HepG2 (cell line): ENCODE measurements at regions not wholly inside any gene's neighbourhood (a gene's known extent, or its start where the extent isn't known, plus 50 kb on each side); places are given as distances from the start of the nearest gene placed in this dataset.
A peak's percentile ranks its signal among the peaks of the same experiment; 100 is the strongest.

ENCODE experiments used
- ATAC-seq: fragments of 200-7000 bp; cut with Tn5 transposase; 3 replicates; pipeline ENCODE4 v1.9.1; 2020; ENCODE audit warnings: mild to moderate bottlenecking, moderate library complexity
- BruUV-seq: library from RNA; stranded (reverse); fragments of 400-500 nt; replicated peaks from 2 replicates; lab custom pipeline; 2021; lab: Mats Ljungman, UMichigan
- CTCF ChIA-PET: fragments of 300-600 bp; formaldehyde crosslinking; extraction: SDS; loops from one replicate; lab custom pipeline; 2021; ENCODE audit warnings: low total read pairs, inconsistent platforms, low intra/inter-chr PET ratio; lab: Yijun Ruan, JAX
- POLR2A ChIA-PET: fragments of 350-600 bp; sonication (Branson Sonifier 250); formaldehyde crosslinking; loops from one replicate; lab custom pipeline; 2020; ENCODE audit warnings: antibody characterized with exemption, inconsistent platforms; lab: Yijun Ruan, JAX
- DNase-seq: peaks from one replicate; pipeline ENCODE4 v3.0.0-alpha.2; 2015; ENCODE audit warnings: low spot score
- FAIRE-seq: peaks from 3 replicates; lab custom pipeline; 2011; peaks lifted over from hg19 to GRCh38; lab: Jason Lieb, UNC
- H2AFZ ChIP-seq: one replicate; pipeline ENCODE4 v1.6.1; 2011; ENCODE audit warnings: low read length, inconsistent platforms
- H3K27ac ChIP-seq: fragments of 300-600 bp; 3 replicates; pipeline ENCODE4 v1.8.0; 2011; ENCODE audit warnings: mixed run types, mild to moderate bottlenecking, mixed read lengths, low read length, inconsistent platforms; ENCODE audit not compliant: insufficient read depth; ENCODE audit errors: extremely low read length
- H3K27me3 ChIP-seq, 2 experiments: fragments of 200-600 bp in 1 of 2; 2 replicates in 1 of 2; 3 replicates in 1 of 2; pipeline versions ENCODE4 v1.6.0 to v1.8.0; 2011; ENCODE audit warnings: low read length in 2 of 2, mild to moderate bottlenecking in 2 of 2, moderate library complexity in 2 of 2, inconsistent platforms in 1 of 2; ENCODE audit not compliant: insufficient read depth in 2 of 2, control insufficient read depth in 1 of 2
- H3K36me3 ChIP-seq, 2 experiments: fragments of 200-600 bp in 1 of 2; replicated peaks in 1 of 2; 2 replicates in 1 of 2; 3 replicates in 1 of 2; pipeline versions ENCODE4 v1.5.1 to v1.8.0; 2011; ENCODE audit warnings: low read length in 2 of 2, inconsistent platforms in 1 of 2; ENCODE audit not compliant: insufficient read depth in 2 of 2, control insufficient read depth in 1 of 2
- H3K4me1 ChIP-seq: 2 replicates; pipeline ENCODE4 v1.5.1; 2012; ENCODE audit warnings: low read length, inconsistent platforms; ENCODE audit not compliant: insufficient read depth
- H3K4me2 ChIP-seq: 2 replicates; pipeline ENCODE4 v1.6.0; 2011; ENCODE audit warnings: low read depth, low read length, inconsistent platforms
- H3K4me3 ChIP-seq, 3 experiments: fragments of 200-600 bp in 1 of 3; sonication (generic), shearing (Covaris generic) in 1 of 3; replicated peaks in 1 of 3; 2 replicates each; pipeline ENCODE4 v1.5.1; 2011 to 2016; ENCODE audit warnings: low read length in 3 of 3, inconsistent platforms in 2 of 3, low read depth in 2 of 3, mild to moderate bottlenecking in 2 of 3, control low read depth in 1 of 3, mixed read lengths in 1 of 3; ENCODE audit not compliant: insufficient read depth in 1 of 3
- H3K79me2 ChIP-seq: one replicate; pipeline ENCODE4 v1.6.1; 2011; ENCODE audit warnings: low read length, inconsistent platforms; ENCODE audit not compliant: insufficient read depth
- H3K9ac ChIP-seq: 2 replicates; pipeline ENCODE4 v1.6.0; 2011; ENCODE audit warnings: mild to moderate bottlenecking, low read depth, low read length, inconsistent platforms; ENCODE audit not compliant: insufficient read depth
- H3K9me3 ChIP-seq: 2 replicates; pipeline ENCODE4 v1.5.1; 2012; ENCODE audit warnings: mild to moderate bottlenecking, low read length
- H4K20me1 ChIP-seq: 2 replicates; pipeline ENCODE4 v1.6.0; 2011; ENCODE audit warnings: inconsistent platforms, mild to moderate bottlenecking, low read length, moderate library complexity; ENCODE audit not compliant: insufficient read depth
- EP300 ChIP-seq, 3 experiments: sonication (generic) in 1 of 3; formaldehyde crosslinking in 1 of 3; IDR thresholded peaks; 2 replicates each; pipeline versions ENCODE4 v1.5.1 to v1.6.1; 2011 to 2020; ENCODE audit warnings: low read depth in 2 of 3, low read length in 2 of 3, borderline replicate concordance in 1 of 3, improper control_type of control experiment in 1 of 3, mild to moderate bottlenecking in 1 of 3, missing genetic modification reagents in 1 of 3, moderate library complexity in 1 of 3
- HNRNPK ChIP-seq: fragments of 200-400 bp; formaldehyde crosslinking; IDR thresholded peaks from 2 replicates; pipeline ENCODE4 v1.6.1; 2018; ENCODE audit warnings: low read length, low read depth, moderate library complexity, mild to moderate bottlenecking; ENCODE audit not compliant: poor library complexity, severe bottlenecking
- MNT ChIP-seq: fragments of 450-650 bp; IDR thresholded peaks from 2 replicates; pipeline ENCODE4 v1.6.1; 2016
- NPAS2 ChIP-seq: sonication (generic); formaldehyde crosslinking; IDR thresholded peaks from 2 replicates; pipeline ENCODE4 v1.8.0; 2022; ENCODE audit warnings: mild to moderate bottlenecking, missing genetic modification reagents, borderline replicate concordance
- PPARG ChIP-seq: conservative IDR thresholded peaks from 2 replicates; pipeline ENCODE4 v1.6.1; 2016; ENCODE audit warnings: missing biosample characterization, missing genetic modification reagents
- RXRA ChIP-seq: sonication (generic); formaldehyde crosslinking; IDR thresholded peaks from 2 replicates; pipeline ENCODE4 v1.5.1; 2020; ENCODE audit warnings: missing genetic modification reagents
- SCMH1 ChIP-seq: sonication (generic); formaldehyde crosslinking; IDR thresholded peaks from 2 replicates; pipeline ENCODE4 v1.9.0; 2021; ENCODE audit warnings: missing genetic modification reagents, mild to moderate bottlenecking, borderline replicate concordance
- TP53 ChIP-seq: sonication (generic); formaldehyde crosslinking; conservative IDR thresholded peaks from 2 replicates; pipeline ENCODE4 v1.4.0; 2020; ENCODE audit warnings: missing genetic modification reagents
- ZNF781 ChIP-seq: sonication (generic); formaldehyde crosslinking; IDR thresholded peaks from 2 replicates; pipeline ENCODE4 v1.5.1; 2020; ENCODE audit warnings: borderline replicate concordance, mild to moderate bottlenecking, missing genetic modification reagents; ENCODE audit errors: not compliant biosample characterization
- ZNF878 ChIP-seq: sonication (generic); formaldehyde crosslinking; IDR thresholded peaks from 2 replicates; pipeline ENCODE4 v1.8.1; 2023; ENCODE audit warnings: mild to moderate bottlenecking, missing genetic modification reagents, moderate library complexity
- WGBS: methylation state at CpG from one replicate; pipeline ENCODE4 v1.1.6; 2017; ENCODE audit warnings: low lambda C conversion rate; 5-methylcytosine and 5-hydroxymethylcytosine counted together
- in situ Hi-C: cut with HindIII; loops from 2 replicates; pipeline ENCODE4 v1.10.0; 2017; ENCODE audit warnings: low pct_unique_long_range_greater_than_20kb; ENCODE audit not compliant: extremely low pct_ligation_motif_present
- intact Hi-C: fragments of 100-400 bp; cut with micrococcal nuclease; formaldehyde crosslinking; loops from one replicate; pipeline ENCODE4 v1.10.0; 2022; ENCODE audit not compliant: unreplicated experiment

GRCh38 chr13:89857502-89857901 is 1490.0 kb upstream of the MIR17HG start (continued):
- TF ChIP-seq HNRNPK: no peak
- TF ChIP-seq EP300 (IDR thresholded peaks at IDR 0.05; ENCODE audit: low read depth in 2 of 2, low read length in 2 of 2): no peak
- TF ChIP-seq EP300 (CRISPR knock-in tag; IDR thresholded peaks at IDR 0.05; ENCODE audit: borderline replicate concordance): no peak
- TF ChIP-seq TP53: no peak
- TF ChIP-seq SCMH1 (CRISPR knock-in tag): no peak
- TF ChIP-seq NPAS2 (CRISPR knock-in tag): no peak
- TF ChIP-seq PPARG (CRISPR knock-in tag): no peak
- TF ChIP-seq RXRA (CRISPR knock-in tag): no peak
- TF ChIP-seq ZNF781: no peak
- TF ChIP-seq, all 625 proteins: peak for 0

- Histone ChIP-seq H3K9me3 (no peaks in the 10 kb centered on the region), H3K4me1 (no peaks in the 10 kb centered on the region), H2AFZ (no peak overlapping the region), H3K36me3 (no peaks in the 10 kb centered on the region), H3K4me2 (no peak overlapping the region), H3K27me3 (no peaks in the 10 kb centered on the region), H3K4me3 (no peak overlapping the region), H4K20me1 (no peaks in the 10 kb centered on the region), H3K9ac (no peak overlapping the region), H3K27ac (no peak overlapping the region), H3K79me2 (no peaks in the 10 kb centered on the region)
- DNase-seq: no peak
- POLR2A ChIA-PET: no interaction called here
- FAIRE-seq: no peak
- no TSS peak for BruUV-seq
- CTCF ChIA-PET: no interaction called here
- no peak for ATAC-seq
- in situ Hi-C loops (no loop called here), intact Hi-C loops (no loop called here)
- peak; percentile 93 for TF ChIP-seq MNT
- no peak for TF ChIP-seq ZNF878 (CRISPR knock-in tag)
- WGBS: 45% methylated on average over 13 of the region's 13 CpGs
Observed at GRCh38 chr13:89862011-89862690, 1485.3 kb upstream of the MIR17HG start.
